ENCODE measurements at regions not wholly inside any gene's neighbourhood (a gene's known extent, or its start where the extent isn't known, plus 50 kb on each side); places are given as distances from the start of the nearest gene placed in this dataset.

DNA sequence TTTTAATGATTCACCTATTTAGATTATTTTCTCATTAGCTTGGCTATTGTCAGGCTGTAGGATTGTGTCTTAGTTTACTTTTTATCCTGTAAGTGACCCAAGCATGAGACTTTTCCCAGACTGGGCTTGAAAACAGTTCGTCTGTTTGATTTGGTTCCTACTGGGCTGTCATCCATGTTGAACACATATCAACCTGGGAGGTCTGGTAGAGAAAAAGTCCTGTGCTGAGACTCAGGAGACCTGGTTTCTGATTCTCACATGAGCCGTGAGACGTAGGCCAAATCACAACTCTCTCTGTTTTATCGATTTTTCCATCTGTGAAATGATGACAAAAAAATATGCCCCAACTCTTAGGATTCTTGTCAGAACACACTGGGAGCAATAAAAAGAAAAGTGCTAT is 98.8 kb upstream of the GALNT15 start:
- Histone ChIP-seq H2AFZ (ENCODE audit: low read length) (no peak overlapping the region), H3K23ac (ENCODE audit: insufficient read length, low read depth, low read length) (no peak overlapping the region), H3T11ph (ENCODE audit: low read length) (no peak overlapping the region), H3K79me2 (ENCODE audit: insufficient read depth, low read length) (no peaks in the 10 kb centered on the region), H3K27ac (ENCODE audit: insufficient read length, low read depth, low read length) (no peak overlapping the region), H2AK5ac (ENCODE audit: insufficient read length, low read length) (no peak overlapping the region), H4K5ac (ENCODE audit: insufficient read length, low read depth, low read length) (no peak overlapping the region), H3K27me3 (ENCODE audit: insufficient read depth, low read length) (no peaks in the 10 kb centered on the region), H3K14ac (ENCODE audit: insufficient read depth, low read length) (no peak overlapping the region), H2BK5ac (ENCODE audit: insufficient read length, low read length) (no peak overlapping the region), H4K8ac (replicated peaks; ENCODE audit: insufficient read length, low read depth, low read length) (no peak overlapping the region), H3K4me2 (ENCODE audit: insufficient read depth, insufficient read length, low read length) (no peak overlapping the region), H3K9ac (ENCODE audit: extremely low read depth, insufficient read length, low read length) (no peak overlapping the region), H3K18ac (ENCODE audit: insufficient read length, low read depth, low read length) (no peak overlapping the region), H3K23me2 (ENCODE audit: insufficient read length, low read depth, low read length, poor library complexity, severe bottlenecking) (no peaks in the 10 kb centered on the region), H3K79me1 (ENCODE audit: insufficient read depth, low read depth, low read length, poor library complexity, severe bottlenecking) (no peaks in the 10 kb centered on the region), H4K20me1 (ENCODE audit: control insufficient read depth, insufficient read depth, insufficient read length) (no peaks in the 10 kb centered on the region), H3K9me3 (ENCODE audit: control insufficient read depth, low read depth, low read length) (peaks cover 7% of the 10 kb centered on the region), H3K4me1 (ENCODE audit: insufficient read depth, low read length) (no peaks in the 10 kb centered on the region), H2BK120ac (ENCODE audit: low read depth, low read length, poor library complexity, severe bottlenecking) (no peak overlapping the region), H3K56ac (ENCODE audit: insufficient read length, low read depth, low read length) (no peak overlapping the region), H3K4ac (ENCODE audit: low read depth, low read length) (no peak overlapping the region), H2BK20ac (ENCODE audit: low read depth, low read length, poor library complexity, severe bottlenecking) (no peak overlapping the region), H4K91ac (ENCODE audit: insufficient read length, low read depth, low read length) (no peak overlapping the region), H2BK15ac (ENCODE audit: low read depth, low read length) (no peak overlapping the region), H2BK12ac (ENCODE audit: insufficient read length, low read depth, low read length) (no peak overlapping the region)
- Mint-ChIP-seq H3K27ac (no peak overlapping the region), H3K36me3 (ENCODE audit: insufficient read depth in 1 of 3, low read depth in 3 of 3) (peaks cover 1 to 3% (median 2%) of the 10 kb centered on the region in 3 experiments; a peak in 4 of 7 replicates), H3K4me1 (no peaks in the 10 kb centered on the region), H3K4me3 (no peak overlapping the region), H3K9me3 (peaks cover 10 to 25% of the 10 kb centered on the region in 2 experiments), H3K27me3 (ENCODE audit: low read depth) (no peaks in the 10 kb centered on the region; the same call in 1 of the 2 replicates)
- no peak for TF ChIP-seq CTCF (conservative IDR thresholded peaks at IDR 0.05)
- no peak for DNase-seq
- no CpG with 5 or more reads among the region's 4 CpGs for WGBS (ENCODE audit: extremely low coverage, insufficient read length, low lambda C conversion rate)
